Fibroblast of lung (primary cell): ENCODE measurements at regions not wholly inside any gene's neighbourhood (a gene's known extent, or its start where the extent isn't known, plus 50 kb on each side); places are given as distances from the start of the nearest gene placed in this dataset.

Source experiments
- DNase-seq, 2 donors: peaks; one replicate each; pipeline versions ENCODE4 v3.0.0 to v3.0.0-alpha.2; 2010; ENCODE audit warnings: low read depth in 2 of 2
- H2AFZ ChIP-seq: 2 replicates; pipeline ENCODE4 v1.5.1; 2012; ENCODE audit warnings: low read length, control low read depth, inconsistent platforms
- H3K27ac ChIP-seq: 2 replicates; pipeline ENCODE4 v1.5.1; 2011; ENCODE audit warnings: low read length, control low read depth; ENCODE audit not compliant: insufficient read depth
- H3K27me3 ChIP-seq: 2 replicates; pipeline ENCODE4 v1.5.1; 2011; ENCODE audit warnings: mild to moderate bottlenecking, low read length; ENCODE audit not compliant: control insufficient read depth, insufficient read depth
- H3K36me3 ChIP-seq: 2 replicates; pipeline ENCODE4 v1.5.1; 2011; ENCODE audit warnings: low read length; ENCODE audit not compliant: control insufficient read depth, insufficient read depth
- H3K4me1 ChIP-seq: 2 replicates; pipeline ENCODE4 v1.5.1; 2011; ENCODE audit warnings: low read length; ENCODE audit not compliant: control insufficient read depth, insufficient read depth; ENCODE audit errors: extremely low read depth
- H3K4me2 ChIP-seq: 2 replicates; pipeline ENCODE4 v1.5.1; 2011; ENCODE audit warnings: low read length, control low read depth; ENCODE audit not compliant: insufficient read depth; ENCODE audit errors: extremely low read depth
- H3K4me3 ChIP-seq, 4 experiments: fragments of 200-600 bp in 1 of 4; sonication (generic) in 1 of 4; replicated peaks in 1 of 4; 2 replicates each; pipeline ENCODE4 v1.5.1; 2011 to 2016; ENCODE audit warnings: low read length in 4 of 4, low read depth in 3 of 4, mild to moderate bottlenecking in 3 of 4, control low read depth in 2 of 4, inconsistent platforms in 1 of 4, mixed read lengths in 1 of 4; ENCODE audit not compliant: insufficient read depth in 1 of 4; ENCODE audit errors: control extremely low read depth in 1 of 4
- H3K79me2 ChIP-seq: 2 replicates; pipeline ENCODE4 v1.5.1; 2012; ENCODE audit warnings: mild to moderate bottlenecking, low read length, inconsistent platforms; ENCODE audit not compliant: control insufficient read depth, insufficient read depth
- H3K9ac ChIP-seq: 2 replicates; pipeline ENCODE4 v1.5.1; 2011; ENCODE audit warnings: mild to moderate bottlenecking, low read length, control low read depth; ENCODE audit not compliant: insufficient read depth
- H3K9me3 ChIP-seq: 2 replicates; pipeline ENCODE4 v1.5.1; 2012; ENCODE audit warnings: low read depth, low read length; ENCODE audit not compliant: control insufficient read depth, insufficient read depth
- H4K20me1 ChIP-seq: 2 replicates; pipeline ENCODE4 v1.5.1; 2011; ENCODE audit warnings: low read length; ENCODE audit not compliant: control insufficient read depth, insufficient read depth; ENCODE audit errors: extremely low read depth
- CTCF ChIP-seq, 2 donors: IDR thresholded peaks in 1 of 2; conservative IDR thresholded peaks in 1 of 2; 1 replicate in 1 of 2; 2 replicates in 1 of 2; pipeline ENCODE4 v1.5.1; 2011 to 2012; ENCODE audit warnings: low read length in 2 of 2, control low read depth in 1 of 2, inconsistent platforms in 1 of 2, low read depth in 1 of 2, mild to moderate bottlenecking in 1 of 2
- EZH2 ChIP-seq: IDR thresholded peaks from 2 replicates; pipeline ENCODE4 v1.5.1; 2012; ENCODE audit warnings: low read length, control low read depth, mild to moderate bottlenecking; ENCODE audit errors: missing control alignments

GRCh38 chr7:54179321-54180029 is 362.7 kb upstream of the VSTM2A start:
- no peaks in the 10 kb centered on the region for H4K20me1 ChIP-seq
- TF ChIP-seq EZH2 (no peak), CTCF (conservative IDR thresholded peaks at IDR 0.05 in 1 of 2, IDR thresholded peaks at IDR 0.05 in 1 of 2; ENCODE audit: low read depth in 1 of 2, low read length in 2 of 2) (no peak)
- H3K27ac ChIP-seq: no peak overlapping the region
- no peak overlapping the region for H3K9ac ChIP-seq
- H3K36me3 ChIP-seq: no peaks in the 10 kb centered on the region
- H3K27me3 ChIP-seq: no peaks in the 10 kb centered on the region
- H3K4me2 ChIP-seq: no peak overlapping the region
- no peak overlapping the region for H2AFZ ChIP-seq
- H3K9me3 ChIP-seq: no peaks in the 10 kb centered on the region
- no peak for DNase-seq
- no peak overlapping the region for H3K4me3 ChIP-seq
- no peaks in the 10 kb centered on the region for H3K4me1 ChIP-seq
- no peaks in the 10 kb centered on the region for H3K79me2 ChIP-seq

DNA sequence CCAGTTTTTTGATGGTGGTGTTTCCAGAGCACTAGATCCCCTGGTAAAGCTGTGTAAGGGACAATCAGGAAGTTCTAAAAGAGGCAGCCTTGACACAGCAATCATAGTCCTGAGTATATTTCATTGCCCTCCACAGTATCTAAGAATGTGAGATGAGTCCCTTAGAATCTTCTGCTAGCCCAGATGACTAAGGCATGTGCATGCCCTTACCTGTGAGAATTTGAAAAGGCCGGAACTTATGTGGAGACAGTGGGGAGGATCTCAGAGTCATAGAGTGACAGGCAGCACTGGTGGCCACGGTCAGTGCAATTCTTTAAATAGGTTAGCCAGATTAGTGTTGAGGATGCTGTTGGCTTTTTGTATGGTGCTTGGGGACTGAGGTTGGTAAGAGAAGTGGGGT is 361.4 kb upstream of the VSTM2A start:
- H2AFZ ChIP-seq: no peak overlapping the region
- no peak for DNase-seq
- no peak overlapping the region for H3K4me3 ChIP-seq
- H3K27ac ChIP-seq: no peak overlapping the region
- H3K79me2 ChIP-seq: no peaks in the 10 kb centered on the region
- no peak overlapping the region for H3K9ac ChIP-seq
- no peak for TF ChIP-seq EZH2
- no peak for TF ChIP-seq CTCF (conservative IDR thresholded peaks at IDR 0.05 in 1 of 2, IDR thresholded peaks at IDR 0.05 in 1 of 2; ENCODE audit: low read depth in 1 of 2, low read length in 2 of 2)
- no peaks in the 10 kb centered on the region for H3K4me1 ChIP-seq
- no peaks in the 10 kb centered on the region for H3K27me3 ChIP-seq
- no peaks in the 10 kb centered on the region for H4K20me1 ChIP-seq
- H3K9me3 ChIP-seq: no peaks in the 10 kb centered on the region
- H3K36me3 ChIP-seq: no peaks in the 10 kb centered on the region
- H3K4me2 ChIP-seq: no peak overlapping the region

DNA sequence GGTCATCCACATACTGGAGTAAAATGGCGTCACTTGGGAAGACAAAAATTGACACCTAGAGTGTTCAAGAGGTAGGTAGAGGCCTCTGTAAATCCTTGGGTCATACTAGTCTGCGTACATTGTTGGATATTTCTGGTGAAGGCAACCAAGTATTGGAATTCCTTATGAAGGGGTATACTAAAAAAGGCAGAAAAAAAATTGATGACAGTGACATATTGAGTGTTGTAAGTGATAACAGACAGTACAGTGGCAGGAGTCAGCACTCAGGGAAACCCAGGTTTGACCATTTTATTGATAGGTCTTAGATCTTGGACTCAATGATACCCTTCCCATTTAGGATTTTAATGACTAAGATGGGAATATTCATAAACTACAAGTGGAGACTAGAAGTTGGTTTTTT is 359.1 kb upstream of the VSTM2A start:
- H3K9ac ChIP-seq: no peak overlapping the region
- TF ChIP-seq EZH2: no peak
- TF ChIP-seq CTCF (conservative IDR thresholded peaks at IDR 0.05 in 1 of 2, IDR thresholded peaks at IDR 0.05 in 1 of 2; ENCODE audit: low read depth in 1 of 2, low read length in 2 of 2): no peak
- no peaks in the 10 kb centered on the region for H3K36me3 ChIP-seq
- H4K20me1 ChIP-seq: no peaks in the 10 kb centered on the region
- H3K79me2 ChIP-seq: no peaks in the 10 kb centered on the region
- no peak overlapping the region for H3K4me2 ChIP-seq
- no peak for DNase-seq
- no peaks in the 10 kb centered on the region for H3K27me3 ChIP-seq
- H3K27ac ChIP-seq: no peak overlapping the region
- H3K9me3 ChIP-seq: no peaks in the 10 kb centered on the region
- H3K4me3 ChIP-seq: no peak overlapping the region
- no peaks in the 10 kb centered on the region for H3K4me1 ChIP-seq
- H2AFZ ChIP-seq: no peak overlapping the region
